Ishikawa (cell line): ENCODE measurements at regions not wholly inside any gene's neighbourhood (a gene's known extent, or its start where the extent isn't known, plus 50 kb on each side); places are given as distances from the start of the nearest gene placed in this dataset.

Experiments
- CEBPB ChIP-seq: IDR thresholded peaks from 2 replicates; pipeline ENCODE4 v1.6.1; 2012
- EP300 ChIP-seq: IDR thresholded peaks from 2 replicates; pipeline ENCODE4 v1.6.1; 2012; ENCODE audit warnings: borderline replicate concordance
- MAX ChIP-seq: IDR thresholded peaks from 2 replicates; pipeline ENCODE4 v1.6.1; 2012
- REST ChIP-seq: IDR thresholded peaks from 2 replicates; pipeline ENCODE4 v1.6.1; 2012; ENCODE audit warnings: low read depth, mild to moderate bottlenecking
- TAF1 ChIP-seq: IDR thresholded peaks from 2 replicates; pipeline ENCODE4 v1.6.1; 2012; ENCODE audit warnings: low read depth, mild to moderate bottlenecking
- TEAD4 ChIP-seq: IDR thresholded peaks from 2 replicates; pipeline ENCODE4 v1.6.1; 2012

GRCh38 chr9:31470051-31470450 is 914.4 kb upstream of the ACO1 start:
- TF ChIP-seq REST (no peak), CEBPB (no peak), EP300 (no peak), MAX (no peak), TAF1 (no peak), TEAD4 (no peak)
